HG03520 (cell line): ENCODE measurements at regions not wholly inside any gene's neighbourhood (a gene's known extent, or its start where the extent isn't known, plus 50 kb on each side); places are given as distances from the start of the nearest gene placed in this dataset.

Experiments
- ATAC-seq: cut with Tn5 transposase; IDR thresholded peaks from one replicate; pipeline ENCODE4 v1.9.1; 2021; ENCODE audit warnings: mild to moderate bottlenecking, moderate library complexity; ENCODE audit not compliant: unreplicated experiment

DNA sequence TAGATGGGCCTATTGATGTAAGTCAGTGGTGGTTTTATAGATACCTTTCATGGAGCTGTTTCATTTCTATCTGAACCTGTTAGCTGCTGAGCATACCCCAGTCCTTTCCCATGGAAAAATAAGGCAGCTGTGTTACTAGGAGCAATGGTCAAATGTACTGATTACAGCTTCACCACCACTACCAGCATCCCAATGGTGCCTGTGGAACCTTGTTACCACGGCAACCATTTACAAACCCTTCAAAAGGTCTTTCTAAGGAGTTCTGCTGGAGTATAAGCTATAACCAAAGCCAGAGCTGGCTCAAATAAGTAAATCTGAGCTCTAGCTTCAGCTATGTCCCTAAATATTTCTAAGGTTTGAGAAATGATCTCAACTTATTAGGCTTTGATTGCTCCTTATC, 133.4 kb upstream of the ACP3 start:
- ATAC-seq = no peak

DNA sequence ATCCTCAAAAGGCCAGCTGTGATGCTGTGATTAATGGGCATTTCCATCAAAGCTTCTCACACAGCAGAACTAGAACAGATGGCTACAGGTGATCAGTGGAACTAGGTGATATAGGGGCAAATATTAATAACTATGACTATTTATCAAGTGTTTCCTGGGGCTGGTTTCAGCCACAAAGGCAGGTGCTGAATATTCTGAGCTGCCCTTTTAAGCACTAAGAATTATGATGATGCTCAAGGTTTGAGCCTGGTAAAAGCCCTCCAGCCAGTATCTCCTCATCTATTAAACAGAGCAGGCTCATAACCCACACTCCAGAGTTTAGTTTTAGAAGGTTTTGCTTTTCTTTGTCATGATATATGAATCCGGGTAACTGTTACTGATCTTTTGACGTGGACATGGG, 129.5 kb upstream of the ACP3 start:
- ATAC-seq = no peak

DNA sequence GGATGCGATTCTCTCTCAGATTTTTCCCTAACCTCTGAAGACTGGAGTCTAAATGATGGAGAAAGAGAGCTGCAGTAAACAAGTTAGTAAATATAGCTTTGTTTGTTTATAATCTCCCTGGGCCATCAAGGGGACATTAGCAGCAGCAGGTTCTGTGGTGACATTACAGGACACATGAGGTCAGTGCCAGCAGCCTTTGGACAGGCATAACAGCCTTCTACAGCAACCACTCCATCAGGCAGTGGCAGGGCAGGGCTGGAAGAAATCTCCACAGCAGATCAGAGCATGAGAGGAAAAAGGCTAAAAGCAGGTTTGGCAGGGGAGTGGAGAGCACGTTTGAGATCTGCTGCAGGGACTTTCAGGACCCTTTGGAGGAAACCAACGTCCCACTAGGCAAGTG, 127.6 kb upstream of the ACP3 start:
- ATAC-seq = no peak

DNA sequence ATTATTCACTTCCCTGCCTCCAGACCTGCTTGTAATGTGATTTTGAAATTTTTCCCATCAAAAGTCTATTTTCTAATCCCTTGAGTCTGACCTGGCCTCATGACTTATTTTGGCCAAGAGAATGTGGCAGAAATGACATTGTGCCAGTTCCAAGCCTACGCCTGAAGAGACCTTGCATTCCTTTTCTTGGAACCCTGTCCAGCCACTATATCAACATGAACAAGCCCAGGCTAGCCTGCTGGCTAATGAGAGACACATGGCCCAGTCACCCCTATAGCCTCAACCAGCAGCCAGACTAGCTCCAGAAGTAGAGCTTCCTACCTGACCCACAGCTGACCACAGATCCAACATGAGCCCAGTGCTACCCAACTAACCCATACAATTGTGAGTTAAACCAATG, 121.1 kb upstream of the ACP3 start:
- ATAC-seq = no peak

DNA sequence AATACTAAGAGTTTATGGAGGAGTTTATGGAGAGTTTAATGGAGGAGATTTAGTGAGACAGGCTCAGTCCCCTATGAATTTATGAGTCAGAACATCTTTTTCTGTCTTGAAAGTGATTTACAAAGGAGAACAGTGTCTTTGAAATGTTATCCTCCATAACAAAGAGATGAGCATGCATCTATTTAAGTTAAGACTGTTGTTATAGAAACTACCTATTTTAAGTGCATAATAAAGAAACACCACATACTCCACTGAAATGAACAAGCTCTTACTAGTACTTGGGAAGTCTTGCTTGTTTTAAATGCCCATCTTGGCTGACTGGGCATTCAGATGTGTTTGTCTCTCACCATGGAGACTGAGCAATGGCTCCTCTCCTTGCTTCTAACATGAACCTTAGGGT, 118.7 kb upstream of the ACP3 start:
- ATAC-seq = no peak

DNA sequence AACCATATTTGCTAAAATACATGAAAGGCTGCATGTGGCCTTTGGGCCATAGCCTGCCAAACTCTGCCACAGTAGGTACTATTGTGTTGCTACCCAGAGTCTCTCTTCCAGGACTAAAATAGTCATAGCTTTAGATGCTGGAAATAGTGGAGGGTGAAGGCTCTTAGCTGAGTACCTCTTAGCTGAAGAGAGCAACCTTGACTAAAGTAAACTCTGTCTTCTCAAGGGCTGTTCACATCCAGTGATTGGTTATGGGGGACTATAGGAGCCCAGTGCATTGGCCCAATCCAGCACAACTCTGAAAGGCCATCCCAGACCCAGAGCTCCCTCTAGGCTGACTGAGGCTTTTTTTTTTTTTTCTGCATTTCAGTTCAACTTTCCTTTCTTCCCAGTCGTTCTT, 117.8 kb upstream of the ACP3 start:
- ATAC-seq = no peak

DNA sequence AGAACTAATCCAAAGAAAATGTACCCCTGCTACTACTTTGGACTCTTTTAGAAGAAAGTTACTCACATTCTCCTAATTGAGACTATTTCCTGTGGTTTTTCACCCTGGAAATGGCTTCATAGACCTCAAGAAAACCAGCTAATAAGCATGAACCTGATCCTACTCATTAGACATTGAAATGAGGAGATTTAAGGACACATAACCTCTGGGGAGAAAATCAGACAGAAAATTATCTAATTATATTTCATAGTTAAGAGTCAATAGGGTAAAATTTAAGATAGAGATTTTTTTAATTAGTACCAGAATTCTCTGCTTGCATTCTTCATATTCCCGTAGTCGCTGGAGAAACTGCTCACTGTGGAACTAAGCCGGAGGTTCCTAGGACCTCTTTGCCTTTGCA, 114.6 kb upstream of the ACP3 start:
- no peak for ATAC-seq

DNA sequence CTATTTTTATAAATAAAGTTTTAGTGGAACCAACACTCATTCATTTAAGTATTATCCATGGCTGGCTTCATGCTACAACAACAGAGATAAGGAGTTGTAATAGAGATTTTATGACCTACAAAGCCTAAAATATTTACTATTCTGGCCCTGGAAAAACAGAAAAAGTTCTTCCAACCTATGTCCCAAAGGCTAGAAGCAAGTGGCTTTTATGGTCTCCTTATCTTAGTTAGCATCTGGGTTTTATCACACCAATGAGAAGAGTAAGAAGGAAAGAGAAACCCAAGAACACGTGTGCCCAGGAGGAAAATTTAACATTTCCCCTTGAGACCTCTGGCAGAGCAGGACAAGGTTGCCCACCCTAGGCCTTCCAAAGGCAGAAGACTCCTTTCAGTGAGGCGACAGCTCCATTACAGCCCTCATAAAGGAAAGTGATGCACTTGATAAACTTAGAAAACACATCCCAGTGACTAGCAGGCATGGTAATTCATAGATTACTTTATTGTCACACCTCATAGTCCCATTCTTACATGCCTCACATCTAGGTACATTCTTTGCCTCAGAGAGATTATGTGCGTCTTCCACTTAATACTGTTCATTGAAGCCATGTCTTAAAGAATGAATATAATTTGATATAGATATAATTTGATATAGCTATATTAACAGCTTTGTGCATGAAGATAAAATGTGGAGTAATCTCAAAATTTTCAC, 113.2 kb upstream of the ACP3 start:
- no peak for ATAC-seq

DNA sequence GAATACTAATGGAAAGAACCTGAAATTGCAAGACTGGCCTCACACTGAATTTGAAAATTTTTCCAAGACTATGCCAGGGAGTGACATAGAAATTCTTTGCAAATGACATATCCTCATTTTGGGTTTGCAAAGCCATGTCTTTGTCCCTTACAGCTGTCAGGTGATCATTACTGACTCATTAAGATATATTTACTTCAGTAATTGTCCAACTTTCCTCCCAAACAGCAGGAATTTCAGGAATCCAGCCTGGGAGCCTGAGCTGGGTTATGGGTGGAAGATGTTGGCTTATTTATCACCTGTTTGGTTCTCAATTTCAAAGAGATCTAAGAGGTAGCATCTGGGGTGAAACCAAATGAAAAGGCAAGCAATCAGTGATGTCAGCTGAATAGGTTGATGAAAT, 111.6 kb upstream of the ACP3 start:
- ATAC-seq = no peak

DNA sequence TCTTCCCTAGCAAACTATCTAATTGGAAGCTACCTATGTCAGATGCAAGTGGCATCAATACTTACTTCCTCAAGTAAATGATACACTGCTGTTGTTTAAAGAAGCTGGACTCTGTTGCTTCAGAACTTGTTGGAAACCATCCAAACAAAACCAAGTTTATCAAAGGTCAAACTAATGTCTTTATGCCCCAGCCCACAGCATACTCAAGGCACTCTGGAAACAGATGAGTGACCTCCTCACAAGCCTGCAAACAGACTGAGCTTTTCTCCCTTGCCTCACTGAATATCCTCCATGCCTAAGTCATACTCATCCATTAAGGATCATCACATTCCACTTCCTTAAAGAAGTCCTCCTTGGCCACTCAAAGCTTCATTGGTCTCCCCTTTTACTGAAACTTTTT, 107.4 kb upstream of the ACP3 start:
- no peak for ATAC-seq

DNA sequence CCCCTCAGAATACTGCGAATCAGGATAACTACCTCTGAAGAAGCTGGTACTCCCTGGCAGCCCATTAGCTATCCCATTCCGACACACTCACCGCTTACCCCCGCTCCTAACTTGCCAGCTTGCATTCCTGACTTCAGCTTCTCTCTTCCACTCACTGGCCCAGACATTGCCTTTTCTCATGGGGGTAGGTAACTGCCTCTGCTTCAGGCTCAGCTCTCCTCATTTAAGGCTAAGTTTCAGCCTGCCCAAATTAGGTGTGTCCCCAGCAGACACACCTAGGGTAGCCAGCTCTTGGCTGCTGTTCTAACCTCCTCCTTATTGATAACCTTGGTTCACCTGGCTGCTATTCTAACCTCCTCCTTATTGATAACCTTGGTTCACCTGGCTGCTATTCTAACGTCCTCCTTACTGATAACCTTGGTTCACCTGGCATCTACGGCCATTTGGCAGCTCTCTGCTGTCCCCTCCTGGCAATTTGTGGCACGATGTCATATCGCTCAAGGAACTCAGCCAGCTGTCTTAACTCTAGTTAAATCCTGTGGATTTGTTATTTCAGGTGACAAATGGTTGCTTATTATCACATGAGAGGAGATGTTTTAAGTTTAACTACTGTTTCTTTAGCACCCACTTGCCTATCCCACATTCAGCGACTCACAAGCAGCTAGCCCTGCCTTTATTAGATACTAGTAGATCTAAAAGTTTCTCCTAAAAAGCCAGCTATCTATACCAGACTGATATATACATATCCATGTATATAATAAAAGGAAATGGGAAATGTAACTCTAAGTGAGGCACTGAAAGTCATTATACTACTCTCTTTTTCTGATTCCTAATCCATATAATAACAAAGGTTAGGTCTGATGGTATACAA, 106.5 kb upstream of the ACP3 start:
- ATAC-seq = no peak

DNA sequence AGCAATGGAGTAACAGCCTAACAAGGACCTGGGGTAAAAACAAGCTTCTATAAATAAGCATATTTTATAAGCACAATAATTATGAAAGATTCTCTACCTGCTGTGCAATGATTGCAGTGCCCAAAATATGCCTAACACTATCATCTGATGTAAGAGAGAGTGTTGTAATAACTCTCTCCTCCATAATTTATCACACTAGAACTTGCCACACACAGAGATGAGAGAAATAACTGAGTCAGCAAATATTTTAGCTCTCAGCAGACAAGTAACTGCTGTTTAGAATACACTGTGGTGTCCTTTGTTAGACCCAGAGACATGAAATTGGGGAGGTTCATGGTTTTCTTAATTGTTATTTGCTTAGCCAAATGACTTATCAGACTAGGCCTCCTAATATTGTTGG, 105.3 kb upstream of the ACP3 start:
- no peak for ATAC-seq

DNA sequence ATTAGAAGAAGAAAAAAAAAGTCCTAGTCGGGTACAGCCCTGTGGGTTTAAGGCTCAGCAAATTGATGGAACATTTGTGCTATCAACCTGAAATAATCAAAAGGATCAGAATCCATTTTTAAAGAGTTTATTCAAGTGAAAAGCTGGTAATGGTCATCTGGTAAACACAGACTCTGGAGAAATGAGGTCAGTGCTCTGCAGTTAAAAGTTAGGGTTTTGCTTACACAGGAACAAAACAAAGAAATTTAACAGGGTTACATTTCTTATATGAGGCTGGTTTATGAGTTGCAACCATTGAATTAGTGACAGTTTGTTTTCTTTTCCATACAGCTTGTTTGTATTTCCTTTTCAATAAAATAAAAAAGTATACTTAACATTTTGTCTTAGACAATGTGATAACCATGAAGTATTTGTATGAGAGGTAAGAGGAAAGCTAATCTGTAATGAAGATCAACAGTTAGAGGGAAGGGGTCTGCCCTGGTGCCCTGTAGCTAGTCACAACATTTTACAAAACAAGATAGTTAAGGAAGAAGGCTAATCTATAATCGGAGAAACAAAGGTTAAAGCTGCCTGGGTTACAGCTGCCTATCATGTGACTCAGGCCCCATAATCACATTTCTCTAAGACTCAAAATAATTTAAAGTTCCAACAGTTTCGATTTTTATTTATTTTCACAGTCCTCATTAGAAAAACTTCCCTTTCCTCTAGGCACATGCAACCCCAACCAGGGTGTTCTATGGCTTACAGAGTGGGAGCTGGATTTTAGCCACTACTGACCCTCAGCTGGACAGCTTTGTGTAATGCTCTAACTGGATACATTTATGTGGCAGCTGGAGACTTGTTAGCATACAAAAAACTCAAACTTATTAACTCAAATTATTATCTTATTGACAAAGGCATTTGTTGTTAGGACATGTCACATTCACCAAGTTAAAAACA, 98.1 kb upstream of the ACP3 start:
- no peak for ATAC-seq

DNA sequence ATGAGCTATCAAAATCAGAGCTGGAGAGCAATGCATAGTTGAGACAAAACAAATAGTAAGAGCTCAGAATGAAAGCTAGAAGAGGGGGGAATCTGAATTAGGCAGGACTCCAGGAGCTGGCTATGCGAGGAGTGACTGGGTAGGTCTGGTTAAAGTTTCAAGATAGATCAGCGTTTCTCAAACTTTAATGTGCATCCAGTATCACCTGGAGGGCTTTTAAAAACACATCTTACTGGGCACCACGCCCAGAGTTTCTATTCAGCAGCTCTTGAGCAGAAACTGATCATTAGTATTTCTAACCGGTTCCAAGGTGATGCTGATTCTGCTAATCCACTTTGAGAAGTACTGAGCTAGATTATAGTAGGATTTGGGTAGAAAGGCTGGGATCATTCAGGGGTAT, 96.2 kb upstream of the ACP3 start:
- ATAC-seq = no peak

DNA sequence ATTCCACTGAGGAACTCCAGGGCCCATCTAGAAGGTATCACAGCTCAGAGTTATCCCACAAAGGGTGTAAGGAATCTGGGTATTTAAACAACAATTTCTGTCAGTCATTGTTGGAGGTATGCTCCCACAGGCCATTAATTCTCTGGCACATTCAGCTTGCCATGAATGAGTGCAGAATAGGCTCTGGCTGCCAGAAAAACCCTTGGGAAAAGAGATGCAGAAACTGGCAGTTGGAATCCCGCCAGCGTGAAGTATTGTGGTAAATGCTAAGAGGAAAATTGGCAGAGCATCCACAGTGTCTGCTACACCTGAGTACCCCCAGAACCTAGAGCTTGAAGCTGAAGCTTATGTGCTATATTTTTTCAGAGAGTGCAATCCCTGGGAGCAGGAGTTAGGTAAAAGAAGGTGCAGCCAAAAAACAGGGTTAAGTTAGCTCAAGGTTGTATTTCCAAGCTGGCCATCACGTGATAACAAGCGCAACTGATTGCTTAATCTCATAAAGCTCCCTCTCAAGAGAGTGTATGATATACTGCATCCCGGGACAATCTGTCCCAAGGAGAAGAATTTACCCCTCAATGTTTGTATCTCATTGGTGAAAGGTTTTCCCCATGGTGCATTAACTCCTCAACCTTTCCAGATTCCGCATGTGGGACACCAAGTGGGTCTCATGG, 94.2 kb upstream of the ACP3 start:
- ATAC-seq = no peak

DNA sequence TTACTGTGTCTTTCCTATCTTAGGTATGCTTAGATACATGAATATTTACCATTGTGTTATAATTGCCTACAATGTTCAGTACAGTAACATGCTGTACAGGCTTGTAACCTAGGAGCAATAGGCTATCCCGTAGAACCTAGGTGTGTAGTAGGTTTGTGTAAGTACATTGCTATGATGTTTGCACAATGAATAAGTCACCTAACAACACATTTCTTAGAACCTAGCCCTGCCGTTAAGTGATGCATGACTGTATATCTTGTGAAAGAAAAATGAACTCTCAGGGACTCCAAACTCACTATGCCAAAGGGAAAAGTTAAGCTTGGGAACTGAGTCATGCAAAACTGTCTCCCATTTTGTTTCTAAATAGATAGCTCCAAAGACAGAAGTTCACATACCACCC, 91.5 kb upstream of the ACP3 start:
- no peak for ATAC-seq

DNA sequence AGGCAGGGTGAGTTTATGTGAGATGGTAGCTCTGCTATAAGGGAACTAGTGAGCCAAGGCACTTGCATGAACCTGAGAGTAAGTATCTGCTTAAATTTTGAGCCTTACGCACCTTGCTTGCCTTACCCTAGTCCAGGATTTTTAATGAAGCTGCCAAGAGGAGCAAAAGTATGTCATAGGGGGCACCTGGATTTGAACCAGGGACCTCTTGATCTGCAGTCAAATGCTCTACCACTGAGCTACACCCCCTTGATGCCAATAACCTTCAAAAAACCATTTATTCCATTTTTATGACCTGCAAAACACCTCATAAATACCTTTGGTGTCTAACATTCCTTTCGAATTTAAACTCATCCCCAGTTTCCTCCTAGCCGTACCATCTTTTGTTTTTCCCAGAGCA, 88.3 kb upstream of the ACP3 start:
- no peak for ATAC-seq

DNA sequence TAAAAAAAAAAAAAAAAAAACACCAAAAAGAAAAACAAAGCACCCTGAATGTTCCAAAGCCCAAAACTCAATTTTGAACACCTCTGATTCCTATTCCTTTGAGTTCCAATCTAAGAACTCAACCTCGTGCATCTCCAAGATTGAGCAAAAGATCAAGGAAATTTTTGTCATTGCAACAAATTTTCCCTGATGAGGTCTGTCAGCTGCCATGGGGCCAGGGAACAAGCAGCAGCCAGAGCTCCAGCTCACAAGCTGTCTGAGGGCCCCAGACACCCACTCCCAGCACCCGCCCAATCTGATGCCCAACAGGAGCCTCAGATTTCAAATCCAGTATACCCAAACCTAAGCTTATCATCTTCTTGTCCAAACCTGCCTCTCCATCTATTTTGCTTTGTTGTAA, 87.6 kb upstream of the ACP3 start:
- no peak for ATAC-seq

DNA sequence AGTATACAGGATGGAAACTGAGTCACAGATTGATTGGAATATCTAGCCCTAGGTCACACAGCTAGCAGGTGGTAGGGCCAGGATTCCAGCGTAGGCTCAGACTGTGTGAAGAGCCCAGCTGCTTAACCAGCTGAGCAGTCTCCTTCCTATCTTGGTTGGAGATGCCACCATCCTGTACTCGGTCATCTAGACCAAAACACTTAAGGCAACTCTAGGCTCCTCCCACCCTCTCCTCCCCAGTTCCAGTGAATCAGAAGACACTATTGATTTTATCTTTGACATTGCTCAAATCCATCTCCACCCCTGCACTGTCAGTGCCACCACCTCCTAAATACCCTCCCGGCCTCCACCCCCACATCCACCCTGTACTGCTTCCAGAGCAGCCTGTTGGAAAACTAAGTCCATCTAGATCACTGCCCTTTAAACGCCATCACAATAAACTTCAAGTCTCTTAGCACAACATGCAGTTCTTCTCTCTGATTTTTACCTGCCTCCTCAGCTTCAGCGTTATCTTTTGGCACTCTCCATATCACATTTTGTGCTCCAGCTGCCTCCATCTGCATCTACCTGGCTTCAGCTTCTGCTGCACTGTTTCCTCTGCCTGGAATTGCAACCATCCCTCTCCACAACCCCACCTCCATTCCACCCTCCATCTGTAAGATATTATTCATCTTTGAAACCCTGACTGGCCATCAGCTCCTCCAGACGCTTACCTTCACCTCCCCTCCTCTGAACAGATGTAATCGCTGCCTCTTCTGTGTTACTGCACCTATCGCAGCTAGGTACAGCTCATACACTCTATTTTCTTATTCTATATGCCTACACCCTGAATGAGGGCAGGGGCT, 86.8 kb upstream of the ACP3 start:
- no peak for ATAC-seq

DNA sequence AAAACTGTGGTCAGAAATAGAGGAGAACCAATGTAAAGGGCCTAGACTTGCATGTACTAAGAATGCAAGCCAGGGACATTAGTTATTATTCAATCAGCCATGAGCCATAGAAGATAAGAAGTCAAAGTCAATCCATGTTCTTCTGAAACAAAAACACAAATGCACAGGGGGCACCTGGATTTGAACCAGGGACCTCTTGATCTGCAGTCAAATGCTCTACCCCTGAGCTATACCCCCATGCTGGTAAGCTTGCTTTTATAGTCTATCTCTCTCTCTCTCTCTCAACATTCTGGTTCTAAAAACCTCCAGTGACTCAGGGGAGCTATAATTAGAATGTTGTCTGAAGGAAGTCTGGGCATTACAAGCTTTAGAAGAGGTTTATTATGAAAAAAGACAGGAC, 85.6 kb upstream of the ACP3 start:
- ATAC-seq = no peak
